Coronary artery (tissue), 2 donors: ENCODE measurements at regions not wholly inside any gene's neighbourhood (a gene's known extent, or its start where the extent isn't known, plus 50 kb on each side); places are given as distances from the start of the nearest gene placed in this dataset.

Experiments
- DNase-seq: peaks from one replicate; pipeline ENCODE4 v3.0.0-alpha.2; 2017; ENCODE audit warnings: low spot score
- H3K27ac ChIP-seq, 2 donors: fragments of 200-600 bp; sonication (generic); one replicate each; pipeline ENCODE4 v1.5.1; 2016 to 2019
- H3K4me3 ChIP-seq: fragments of 200-600 bp; sonication (generic); 2 replicates; pipeline ENCODE4 v1.5.1; 2016; ENCODE audit warnings: mild to moderate bottlenecking, moderate library complexity
- TF ChIP-seq, protein P1 (sequence below): fragments of 200-600 bp; sonication (generic); IDR thresholded peaks from one replicate; pipeline ENCODE4 v1.5.1; 2019; ENCODE audit warnings: antibody characterized with exemption

DNA sequence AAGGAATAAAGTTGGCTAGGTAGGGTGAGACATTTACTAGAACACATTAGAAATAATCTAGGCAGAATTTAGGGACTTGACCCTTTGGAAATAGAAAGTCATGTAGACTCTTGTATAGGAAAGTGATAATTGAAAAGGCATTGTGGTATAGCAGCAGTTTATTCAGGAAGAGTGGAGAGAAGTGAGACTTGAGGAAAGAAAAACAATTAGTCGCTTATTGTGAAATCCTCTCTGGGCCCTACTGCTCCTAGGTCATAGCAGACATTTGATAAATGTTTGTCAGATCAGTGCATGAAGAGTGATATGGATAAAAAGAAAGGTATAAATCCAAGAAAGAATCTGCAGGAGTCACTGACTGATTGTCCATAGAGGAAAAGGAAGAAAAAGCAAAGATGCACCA lies 337.6 kb downstream of the HNRNPD start:
- no peak for DNase-seq
- H3K4me3 ChIP-seq: no peak overlapping the region
- TF ChIP-seq, protein P1, sequence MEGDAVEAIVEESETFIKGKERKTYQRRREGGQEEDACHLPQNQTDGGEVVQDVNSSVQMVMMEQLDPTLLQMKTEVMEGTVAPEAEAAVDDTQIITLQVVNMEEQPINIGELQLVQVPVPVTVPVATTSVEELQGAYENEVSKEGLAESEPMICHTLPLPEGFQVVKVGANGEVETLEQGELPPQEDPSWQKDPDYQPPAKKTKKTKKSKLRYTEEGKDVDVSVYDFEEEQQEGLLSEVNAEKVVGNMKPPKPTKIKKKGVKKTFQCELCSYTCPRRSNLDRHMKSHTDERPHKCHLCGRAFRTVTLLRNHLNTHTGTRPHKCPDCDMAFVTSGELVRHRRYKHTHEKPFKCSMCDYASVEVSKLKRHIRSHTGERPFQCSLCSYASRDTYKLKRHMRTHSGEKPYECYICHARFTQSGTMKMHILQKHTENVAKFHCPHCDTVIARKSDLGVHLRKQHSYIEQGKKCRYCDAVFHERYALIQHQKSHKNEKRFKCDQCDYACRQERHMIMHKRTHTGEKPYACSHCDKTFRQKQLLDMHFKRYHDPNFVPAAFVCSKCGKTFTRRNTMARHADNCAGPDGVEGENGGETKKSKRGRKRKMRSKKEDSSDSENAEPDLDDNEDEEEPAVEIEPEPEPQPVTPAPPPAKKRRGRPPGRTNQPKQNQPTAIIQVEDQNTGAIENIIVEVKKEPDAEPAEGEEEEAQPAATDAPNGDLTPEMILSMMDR: no peak
- no peak overlapping the region for H3K27ac ChIP-seq

DNA sequence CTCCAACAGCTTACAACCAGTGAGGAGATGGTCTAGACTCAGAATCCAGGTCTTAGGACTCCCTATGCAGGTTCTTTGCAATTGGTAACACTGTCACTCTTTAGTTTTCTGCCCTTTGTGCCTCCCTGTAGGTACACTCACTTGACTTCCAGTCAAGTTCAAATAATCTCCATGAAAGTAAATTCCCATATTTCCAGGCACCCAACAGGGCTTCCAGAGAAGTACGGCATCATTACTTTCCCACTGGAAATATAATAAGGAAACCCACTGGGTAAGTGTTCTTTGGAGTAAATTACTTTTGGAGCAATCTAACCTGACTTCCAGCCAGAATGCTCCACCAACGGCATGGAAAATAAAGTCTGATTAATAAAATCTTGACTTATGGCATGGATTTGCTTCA lies 338.9 kb downstream of the HNRNPD start:
- DNase-seq: no peak

DNA sequence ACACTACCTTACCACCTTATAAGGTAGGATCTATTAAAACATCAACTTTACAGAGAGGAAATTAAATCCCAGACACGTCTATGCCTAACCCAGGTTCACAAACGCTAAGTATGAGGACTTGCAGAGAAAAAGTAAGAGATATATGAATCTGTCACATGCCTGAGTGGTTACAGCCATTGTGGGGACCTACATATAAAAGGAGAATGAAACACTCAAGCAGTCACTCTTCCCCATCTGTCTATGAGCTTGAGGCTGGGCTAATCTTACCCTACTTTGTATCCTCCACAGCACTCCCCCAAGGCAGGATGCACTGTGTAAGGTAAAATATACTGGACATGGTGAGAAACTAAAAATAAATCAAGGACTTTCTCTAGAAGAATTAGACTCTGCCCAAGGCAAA lies 339.9 kb downstream of the HNRNPD start:
- DNase-seq: no peak
- TF ChIP-seq, protein P1: no peak
- H3K27ac ChIP-seq: no peak overlapping the region

More for the DNA sequence above, 338.9 kb downstream of the HNRNPD start:
- H3K4me3 ChIP-seq: no peak overlapping the region
- no peak overlapping the region for H3K27ac ChIP-seq
- TF ChIP-seq, protein P1: no peak

DNA sequence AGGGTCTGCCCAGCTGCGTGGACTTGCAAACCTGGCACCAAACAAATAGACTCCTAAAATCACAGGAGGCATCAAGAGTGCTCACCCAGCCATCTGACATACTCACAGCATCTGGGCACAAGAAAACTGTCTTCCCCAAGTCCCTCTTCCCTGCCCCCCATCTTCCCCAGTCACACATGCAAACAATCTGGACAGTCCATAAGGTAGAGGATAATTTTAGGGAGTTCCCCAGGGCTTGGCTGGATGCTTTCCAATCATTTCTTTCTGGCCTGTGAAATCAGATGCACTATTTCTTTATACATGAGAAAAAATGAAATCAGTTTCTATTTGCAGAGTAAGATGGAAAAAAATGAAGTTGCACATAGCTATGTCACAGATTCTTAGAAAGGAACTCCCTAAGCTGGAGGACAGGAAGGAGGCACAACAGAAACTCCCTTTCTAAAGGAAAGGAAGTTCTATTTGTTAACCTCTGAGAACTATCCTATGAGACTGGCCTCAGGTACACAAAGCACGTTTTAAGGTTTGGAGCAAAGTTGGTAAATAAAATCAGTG lies 342.3 kb downstream of the HNRNPD start:
- no peak for DNase-seq
- Histone ChIP-seq H3K4me3 (no peak overlapping the region), H3K27ac (no peak overlapping the region)
- TF ChIP-seq, protein P1: no peak

More for the DNA sequence above, 339.9 kb downstream of the HNRNPD start:
- H3K4me3 ChIP-seq: no peak overlapping the region

DNA sequence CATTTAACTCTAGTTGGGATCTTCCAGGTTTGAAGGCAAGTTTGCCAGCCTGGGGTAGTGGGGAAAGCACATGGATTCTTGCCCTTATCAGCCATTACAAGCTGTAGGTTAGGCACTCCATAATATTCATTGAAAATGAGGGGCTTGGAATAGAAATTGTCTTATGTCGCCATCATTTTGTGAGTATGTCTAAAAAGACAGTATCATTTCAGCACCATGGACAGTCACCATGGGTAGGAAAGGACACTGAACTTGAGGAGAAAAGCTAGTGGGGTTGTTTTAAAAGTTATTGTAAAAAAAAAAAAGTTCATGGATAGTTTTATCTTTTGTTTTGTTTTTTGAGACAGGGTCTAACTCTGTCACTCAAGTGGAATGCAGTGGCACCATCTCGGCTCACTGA lies 356.1 kb downstream of the HNRNPD start:
- Histone ChIP-seq H3K4me3 (no peak overlapping the region), H3K27ac (no peak overlapping the region)
- no peak for DNase-seq
- TF ChIP-seq, protein P1: no peak

DNA sequence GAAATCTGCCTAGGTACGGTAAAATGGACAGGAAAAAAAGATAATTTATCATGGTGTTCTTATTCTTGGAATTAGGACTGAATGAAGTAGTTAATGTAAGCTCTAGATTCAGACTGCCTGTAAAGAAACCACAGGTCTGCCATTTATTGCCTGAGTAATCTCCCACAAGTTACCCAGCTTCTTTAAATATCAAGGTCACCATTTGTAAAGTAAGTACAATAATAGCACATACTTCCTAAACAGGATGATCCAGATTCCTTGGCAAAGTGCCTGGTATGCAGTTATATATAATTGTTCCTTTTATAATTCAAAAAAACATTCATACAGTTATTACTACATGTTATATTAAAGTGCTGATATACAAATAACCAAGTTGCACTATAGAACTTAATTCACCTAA lies 368.6 kb downstream of the HNRNPD start:
- no peak overlapping the region for H3K27ac ChIP-seq
- no peak overlapping the region for H3K4me3 ChIP-seq
- TF ChIP-seq, protein P1: no peak
- DNase-seq: no peak

DNA sequence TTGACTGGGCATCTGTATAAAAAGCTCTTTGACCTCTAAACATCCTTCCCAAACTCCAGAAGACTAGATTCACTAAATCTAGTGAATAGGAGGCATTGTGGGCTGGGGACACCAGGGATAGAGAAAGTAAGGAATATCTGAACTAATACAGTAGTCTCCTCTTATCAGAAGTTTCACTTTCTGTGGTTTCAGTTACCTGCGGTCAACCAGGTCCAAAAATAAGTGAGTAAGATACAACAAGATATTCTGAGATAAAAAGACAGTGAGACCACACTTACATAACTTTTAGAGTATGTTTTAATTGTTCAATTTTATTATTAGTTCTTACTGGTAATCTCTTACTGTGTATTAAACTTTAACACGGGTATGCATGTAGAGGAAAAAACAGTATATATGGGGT lies 376.5 kb downstream of the HNRNPD start:
- H3K4me3 ChIP-seq: no peak overlapping the region
- DNase-seq: no peak
- H3K27ac ChIP-seq: no peak overlapping the region
- TF ChIP-seq, protein P1: no peak
